ENCODE measurements at regions not wholly inside any gene's neighbourhood (a gene's known extent, or its start where the extent isn't known, plus 50 kb on each side); places are given as distances from the start of the nearest gene placed in this dataset.
A peak's percentile ranks its signal among the peaks of the same experiment; 100 is the strongest.

- Mint-ChIP-seq H3K27me3 (ENCODE audit: unreplicated experiment) (peaks cover 73% of the 10 kb centered on the region), H3K4me3 (ENCODE audit: unreplicated experiment) (no peak overlapping the region), H3K36me3 (ENCODE audit: unreplicated experiment) (no peaks in the 10 kb centered on the region), H3K4me1 (ENCODE audit: unreplicated experiment) (no peaks in the 10 kb centered on the region), H3K9me3 (ENCODE audit: unreplicated experiment) (peaks cover 5% of the 10 kb centered on the region), H3K27ac (ENCODE audit: unreplicated experiment) (no peak overlapping the region)
- peak; percentile 69 for DNase-seq (ENCODE audit: extremely low spot score, unreplicated experiment)
- no peak for TF ChIP-seq CTCF (IDR thresholded peaks at IDR 0.05)
These were observed 224.6 kb upstream of the RAB4A start for GRCh38 chr1:229046251-229046853.

DNA sequence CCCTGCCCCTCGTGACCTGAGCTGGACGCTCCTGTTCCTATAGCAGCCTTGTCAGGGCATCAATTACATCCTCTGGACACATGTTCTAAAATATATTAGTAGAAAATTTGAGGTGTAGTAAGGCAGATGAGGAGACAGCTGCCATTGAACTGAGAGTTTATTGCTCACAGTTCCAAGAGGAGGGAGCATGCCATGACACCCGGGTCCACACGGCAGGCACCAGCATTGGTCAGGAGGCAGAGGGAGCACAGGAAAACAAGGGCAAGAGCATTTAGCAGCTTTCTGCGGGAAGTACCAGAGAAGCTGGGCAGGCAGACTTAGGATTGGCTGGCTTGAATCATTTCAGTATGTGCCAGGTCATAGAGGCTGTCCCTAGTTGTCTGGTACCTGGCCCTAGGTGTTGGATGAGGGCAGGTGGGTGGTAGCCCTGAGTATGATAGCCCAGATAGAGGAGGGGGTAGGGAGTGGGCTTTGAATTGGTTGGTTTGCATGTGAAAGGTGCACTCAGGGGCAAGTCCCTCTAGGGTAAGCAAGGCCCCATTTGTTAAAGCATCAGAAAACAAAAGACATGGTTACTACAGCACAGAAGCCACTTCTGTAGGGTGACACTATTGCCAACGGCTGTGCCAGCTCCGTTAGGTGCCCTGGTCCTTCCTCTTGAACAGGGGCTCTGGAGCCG is 223.6 kb upstream of the RAB4A start:
- H3K36me3 Mint-ChIP-seq (ENCODE audit: unreplicated experiment), result no peaks in the 10 kb centered on the region
- H3K4me1 Mint-ChIP-seq (ENCODE audit: unreplicated experiment), result no peaks in the 10 kb centered on the region
- peak; percentile 32 for DNase-seq (ENCODE audit: extremely low spot score, unreplicated experiment)
- no peak overlapping the region for H3K27ac Mint-ChIP-seq (ENCODE audit: unreplicated experiment)
- H3K4me3 Mint-ChIP-seq (ENCODE audit: unreplicated experiment), result no peak overlapping the region
- TF ChIP-seq CTCF (IDR thresholded peaks at IDR 0.05), result no peak
- peaks cover 71% of the 10 kb centered on the region for H3K27me3 Mint-ChIP-seq (ENCODE audit: unreplicated experiment)
- H3K9me3 Mint-ChIP-seq (ENCODE audit: unreplicated experiment), result peaks cover 10% of the 10 kb centered on the region

DNA sequence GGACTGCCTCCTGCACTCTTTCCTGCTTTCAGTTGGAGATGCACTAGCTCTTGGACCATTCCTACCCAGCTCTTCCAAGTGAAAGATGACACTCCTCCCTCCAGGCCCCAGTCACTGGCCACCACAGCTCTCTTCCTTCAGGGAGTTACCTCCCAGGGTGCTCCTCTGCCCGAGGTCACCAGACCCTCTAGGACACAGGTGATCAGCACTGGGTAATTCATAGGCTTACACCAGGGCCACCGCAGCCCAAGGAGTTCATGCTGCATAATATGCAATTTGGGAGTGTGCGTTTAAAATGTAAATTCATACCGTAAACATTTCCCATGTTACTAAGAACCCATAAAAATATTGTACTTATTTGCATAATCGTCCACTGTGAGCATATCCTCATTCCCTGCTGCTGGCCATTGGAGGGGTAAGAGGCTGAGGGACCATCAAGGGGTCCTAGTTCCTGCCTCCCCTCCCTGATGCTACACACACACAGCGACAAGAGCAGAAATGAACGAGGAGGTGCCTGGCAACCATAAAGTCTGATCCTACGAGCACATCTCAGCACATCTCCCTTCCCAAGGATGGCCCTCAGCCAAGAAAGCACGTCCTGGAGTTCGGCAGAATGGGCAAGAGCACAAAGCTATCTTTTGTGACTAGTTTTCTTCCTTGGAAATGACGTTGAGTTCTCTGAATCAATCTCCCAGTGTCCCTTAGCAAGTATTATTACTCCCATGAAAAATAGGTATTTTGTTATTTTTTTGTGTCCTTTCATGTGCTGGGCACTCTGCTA is 222.9 kb upstream of the RAB4A start:
- no peak overlapping the region for H3K27ac Mint-ChIP-seq (ENCODE audit: unreplicated experiment)
- peaks cover 10% of the 10 kb centered on the region for H3K9me3 Mint-ChIP-seq (ENCODE audit: unreplicated experiment)
- no peaks in the 10 kb centered on the region for H3K36me3 Mint-ChIP-seq (ENCODE audit: unreplicated experiment)
- H3K4me3 Mint-ChIP-seq (ENCODE audit: unreplicated experiment), result no peak overlapping the region
- peaks cover 65% of the 10 kb centered on the region for H3K27me3 Mint-ChIP-seq (ENCODE audit: unreplicated experiment)
- DNase-seq (ENCODE audit: extremely low spot score, unreplicated experiment), result peak; percentile 59
- no peak for TF ChIP-seq CTCF (IDR thresholded peaks at IDR 0.05)
- H3K4me1 Mint-ChIP-seq (ENCODE audit: unreplicated experiment), result no peaks in the 10 kb centered on the region

DNA sequence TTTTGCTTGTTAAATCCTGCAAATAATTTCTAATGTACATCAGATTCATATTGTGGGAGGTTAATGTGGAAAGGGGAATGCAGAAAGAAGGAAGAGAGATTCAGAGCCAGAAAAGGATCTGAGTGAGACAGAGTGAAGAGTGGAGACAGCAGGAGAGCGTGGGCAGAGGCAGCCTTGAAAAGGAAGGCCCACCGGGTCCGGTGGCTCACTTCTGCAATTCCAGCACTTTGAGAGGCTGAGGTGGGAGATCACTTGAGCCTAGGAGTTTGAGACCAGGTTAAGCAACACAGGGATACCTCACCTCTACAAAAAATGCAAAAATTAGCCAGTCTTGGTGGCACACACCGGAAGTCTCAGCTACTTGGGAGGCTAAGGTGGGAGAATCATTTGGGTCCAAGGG is 222.0 kb upstream of the RAB4A start:
- Mint-ChIP-seq H3K9me3 (ENCODE audit: unreplicated experiment) (peaks cover 10% of the 10 kb centered on the region), H3K27me3 (ENCODE audit: unreplicated experiment) (peaks cover 63% of the 10 kb centered on the region), H3K4me1 (ENCODE audit: unreplicated experiment) (no peaks in the 10 kb centered on the region), H3K36me3 (ENCODE audit: unreplicated experiment) (no peaks in the 10 kb centered on the region), H3K27ac (ENCODE audit: unreplicated experiment) (no peak overlapping the region), H3K4me3 (ENCODE audit: unreplicated experiment) (no peak overlapping the region)
- peak; percentile 23 for DNase-seq (ENCODE audit: extremely low spot score, unreplicated experiment)
- TF ChIP-seq CTCF (IDR thresholded peaks at IDR 0.05), result no peak

GRCh38 chr1:229056046-229056445 is 214.9 kb upstream of the RAB4A start:
- Mint-ChIP-seq H3K4me3 (ENCODE audit: unreplicated experiment) (no peak overlapping the region), H3K4me1 (ENCODE audit: unreplicated experiment) (peaks cover 20% of the 10 kb centered on the region), H3K27me3 (ENCODE audit: unreplicated experiment) (peaks cover 40% of the 10 kb centered on the region), H3K27ac (ENCODE audit: unreplicated experiment) (no peak overlapping the region), H3K9me3 (ENCODE audit: unreplicated experiment) (peaks cover 8% of the 10 kb centered on the region), H3K36me3 (ENCODE audit: unreplicated experiment) (no peaks in the 10 kb centered on the region)
- DNase-seq (ENCODE audit: extremely low spot score, unreplicated experiment), result no peak
- TF ChIP-seq CTCF (IDR thresholded peaks at IDR 0.05), result no peak

Data from osteocyte (in vitro differentiated cells).